ENCODE measurements at regions not wholly inside any gene's neighbourhood (a gene's known extent, or its start where the extent isn't known, plus 50 kb on each side); places are given as distances from the start of the nearest gene placed in this dataset.
"Not testable (repeated sequence)": the region's sequence is repeated elsewhere in the genome, so short reads cannot be mapped to it uniquely, and the experiment has no call there.

DNA sequence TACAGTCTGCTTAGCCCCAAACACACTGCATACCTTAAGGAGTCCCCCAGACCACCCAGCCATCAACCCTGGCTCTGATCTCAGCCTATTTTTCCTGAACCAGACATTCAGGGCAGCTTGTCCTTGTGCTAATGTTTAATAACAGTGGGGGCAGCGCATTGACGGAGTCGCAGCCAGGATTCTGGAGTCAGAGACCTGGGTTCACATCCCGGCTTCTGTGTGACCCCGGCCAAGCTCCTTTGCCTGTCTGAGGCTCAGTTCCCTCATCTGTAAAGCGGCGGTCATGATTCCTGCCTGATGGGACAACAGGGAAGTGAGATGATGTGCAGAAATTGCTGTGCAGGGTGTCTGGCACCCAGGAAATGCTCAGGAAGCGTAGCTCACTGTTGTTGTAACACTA, 63.1 kb downstream of the MATN1 start:
- ChIA-PET CTCF (no interaction called here), POLR2A (ENCODE audit: low non-redundant PET) (no interaction called here)
- TF ChIP-seq, protein P1, sequence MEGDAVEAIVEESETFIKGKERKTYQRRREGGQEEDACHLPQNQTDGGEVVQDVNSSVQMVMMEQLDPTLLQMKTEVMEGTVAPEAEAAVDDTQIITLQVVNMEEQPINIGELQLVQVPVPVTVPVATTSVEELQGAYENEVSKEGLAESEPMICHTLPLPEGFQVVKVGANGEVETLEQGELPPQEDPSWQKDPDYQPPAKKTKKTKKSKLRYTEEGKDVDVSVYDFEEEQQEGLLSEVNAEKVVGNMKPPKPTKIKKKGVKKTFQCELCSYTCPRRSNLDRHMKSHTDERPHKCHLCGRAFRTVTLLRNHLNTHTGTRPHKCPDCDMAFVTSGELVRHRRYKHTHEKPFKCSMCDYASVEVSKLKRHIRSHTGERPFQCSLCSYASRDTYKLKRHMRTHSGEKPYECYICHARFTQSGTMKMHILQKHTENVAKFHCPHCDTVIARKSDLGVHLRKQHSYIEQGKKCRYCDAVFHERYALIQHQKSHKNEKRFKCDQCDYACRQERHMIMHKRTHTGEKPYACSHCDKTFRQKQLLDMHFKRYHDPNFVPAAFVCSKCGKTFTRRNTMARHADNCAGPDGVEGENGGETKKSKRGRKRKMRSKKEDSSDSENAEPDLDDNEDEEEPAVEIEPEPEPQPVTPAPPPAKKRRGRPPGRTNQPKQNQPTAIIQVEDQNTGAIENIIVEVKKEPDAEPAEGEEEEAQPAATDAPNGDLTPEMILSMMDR (conservative IDR thresholded peaks at IDR 0.05; ENCODE audit: low read depth): no peak
- no peak for DNase-seq (ENCODE audit: low spot score)
- H3K27ac ChIP-seq: no peak overlapping the region

DNA sequence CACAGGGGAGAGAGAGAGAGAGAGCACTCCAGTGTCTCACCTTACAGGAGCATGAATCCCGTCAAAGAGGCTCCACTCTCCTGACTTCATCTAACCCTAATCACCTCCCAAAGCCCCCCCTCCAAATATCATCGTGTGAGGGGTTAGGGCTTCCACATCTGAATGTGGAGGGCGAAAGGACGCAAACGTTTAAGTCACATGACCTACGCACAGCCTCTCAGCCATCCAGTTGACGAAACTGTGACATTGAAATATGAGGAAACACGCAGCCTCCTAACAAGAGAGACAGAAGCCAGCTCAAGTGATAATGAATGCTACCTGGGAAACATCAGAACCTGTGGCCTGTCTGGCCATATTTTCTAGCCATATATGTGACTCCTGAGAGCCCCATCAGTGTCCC, 63.7 kb downstream of the MATN1 start:
- H3K27ac ChIP-seq: no peak overlapping the region
- CTCF ChIA-PET: no interaction called here
- POLR2A ChIA-PET (ENCODE audit: low non-redundant PET): no interaction called here
- TF ChIP-seq, protein P1 (conservative IDR thresholded peaks at IDR 0.05; ENCODE audit: low read depth): no peak
- DNase-seq (ENCODE audit: low spot score): no peak

DNA sequence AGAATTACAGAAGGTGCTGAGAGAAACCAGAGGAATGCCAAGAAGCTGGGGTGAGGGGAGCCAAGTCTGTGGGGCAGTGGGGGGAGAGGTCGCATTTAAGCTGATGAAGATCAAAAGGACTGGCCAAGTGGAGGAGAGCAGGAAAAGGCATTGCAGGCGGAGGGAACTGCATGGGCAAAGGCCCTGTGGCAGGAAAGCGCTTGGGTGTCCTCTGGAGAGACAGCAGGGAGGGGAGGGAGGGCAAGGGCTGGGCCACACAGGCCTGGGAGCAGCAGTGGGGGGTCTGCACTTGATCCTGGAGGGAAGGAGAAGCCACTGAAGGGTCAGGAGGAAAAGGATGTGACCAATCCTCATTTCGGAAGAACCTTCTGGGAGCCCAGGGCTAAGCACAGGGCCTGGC, 65.0 kb downstream of the MATN1 start:
- POLR2A ChIA-PET (ENCODE audit: low non-redundant PET): not testable (repeated sequence)

DNA sequence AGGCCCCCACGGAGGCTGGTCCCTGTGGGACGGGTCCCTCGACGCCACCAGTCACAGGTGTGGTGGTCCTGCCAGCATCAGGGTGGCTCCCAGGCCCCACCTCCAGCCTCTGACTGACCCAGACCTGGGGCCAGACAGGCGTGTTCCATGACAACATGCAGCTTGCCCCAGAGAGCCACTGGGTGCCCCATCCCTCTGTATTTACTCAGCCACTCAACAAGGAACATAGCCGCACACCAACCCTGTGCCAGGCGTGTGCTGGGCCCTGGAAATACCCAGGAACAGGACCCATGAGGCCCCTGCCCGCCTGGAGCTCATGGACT, 65.4 kb downstream of the MATN1 start:
- TF ChIP-seq, protein P1 (conservative IDR thresholded peaks at IDR 0.05; ENCODE audit: low read depth): no peak
- H3K27ac ChIP-seq: no peak overlapping the region
- POLR2A ChIA-PET (ENCODE audit: low non-redundant PET): no interaction called here
- CTCF ChIA-PET: no interaction called here
- no peak for DNase-seq (ENCODE audit: low spot score)

More for the DNA sequence above, 65.0 kb downstream of the MATN1 start:
- CTCF ChIA-PET; H3K27ac ChIP-seq; DNase-seq (ENCODE audit: low spot score): not testable (repeated sequence)

DNA sequence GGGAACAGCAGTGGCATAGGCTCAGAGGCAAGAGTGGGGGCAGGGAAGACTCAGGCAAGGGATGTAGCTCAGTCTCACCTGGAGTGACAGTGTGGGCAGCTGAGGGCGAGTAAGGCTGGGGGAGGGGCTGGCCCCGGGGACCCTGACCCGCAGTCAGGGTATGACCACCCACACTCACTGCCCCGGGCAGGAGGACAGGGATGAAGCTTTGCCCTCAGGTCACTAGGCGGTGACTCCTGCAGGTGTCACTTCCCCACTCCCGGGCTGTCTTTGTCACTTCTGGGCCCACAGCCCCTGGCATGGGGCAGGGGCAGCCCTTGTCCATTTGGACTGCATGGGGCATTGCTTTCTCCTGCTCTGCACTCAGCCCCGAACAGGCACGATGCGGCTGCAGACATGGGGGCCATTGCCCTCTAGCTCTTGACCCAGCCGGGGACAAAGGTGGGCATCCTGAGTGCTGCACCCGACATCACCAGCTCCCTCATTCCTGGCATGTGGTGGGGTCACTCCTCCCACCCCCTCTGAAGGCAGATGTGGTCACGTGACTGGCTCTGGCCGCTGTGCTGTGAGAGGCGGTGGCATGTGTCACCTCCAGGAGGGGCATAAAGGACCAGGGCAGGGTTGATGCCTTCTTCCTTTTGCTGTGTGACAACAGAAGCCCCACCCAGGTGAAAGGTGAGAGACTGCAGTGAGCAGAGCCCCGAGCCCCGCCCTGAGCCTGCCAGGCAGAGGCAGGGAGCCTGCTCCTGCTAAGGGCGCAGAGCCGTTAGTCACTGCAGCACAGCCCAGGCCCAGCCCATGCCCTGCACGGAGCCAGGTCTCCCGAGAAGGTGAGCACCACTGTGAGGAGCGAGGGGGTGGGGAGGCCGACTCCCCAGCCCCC, 66.0 kb downstream of the MATN1 start:
- DNase-seq (ENCODE audit: low spot score): no peak
- TF ChIP-seq, protein P1 (conservative IDR thresholded peaks at IDR 0.05; ENCODE audit: low read depth): no peak
- ChIA-PET POLR2A (ENCODE audit: low non-redundant PET) (no interaction called here), CTCF (no interaction called here)
- no peak overlapping the region for H3K27ac ChIP-seq

DNA sequence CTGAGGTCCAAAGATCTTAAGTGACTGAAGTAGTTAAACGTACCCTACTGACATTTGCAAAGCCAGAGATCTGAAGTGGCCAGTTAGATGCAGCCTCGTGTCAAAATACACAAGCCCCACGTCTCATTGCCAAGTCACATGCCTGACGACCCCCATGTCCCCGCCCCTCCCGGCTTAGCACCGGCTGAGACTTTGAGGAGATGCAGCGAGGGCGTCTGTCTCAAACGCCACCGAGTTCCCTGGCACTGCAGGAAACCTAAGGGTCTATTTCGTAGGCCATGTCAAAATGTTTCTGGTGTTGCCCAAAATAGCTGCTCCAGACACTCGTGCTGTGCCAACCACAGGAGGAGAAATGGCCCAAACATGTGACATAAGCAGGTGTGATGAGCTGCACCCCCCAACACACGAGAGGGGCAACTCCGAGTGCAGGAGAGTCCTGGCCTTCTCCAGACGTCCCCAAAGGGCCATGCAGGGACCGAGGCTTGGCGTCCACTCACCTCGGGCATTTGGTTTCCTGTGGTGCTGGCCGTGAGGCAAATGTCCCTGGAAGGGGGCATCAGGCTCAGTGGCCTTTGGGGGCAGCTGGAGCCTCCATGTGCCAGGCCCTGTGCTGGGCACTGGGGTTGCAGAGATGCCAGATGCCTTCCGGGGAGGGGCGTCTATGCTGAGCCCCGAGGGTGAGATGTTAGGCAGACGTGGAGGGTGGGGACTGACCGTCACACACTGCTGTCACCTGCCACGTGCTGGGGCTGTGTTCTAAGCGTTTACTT, 67.0 kb downstream of the MATN1 start:
- no peak overlapping the region for H3K27ac ChIP-seq
- DNase-seq (ENCODE audit: low spot score): no peak
- ChIA-PET CTCF (interaction anchor here (0.6 kb wide), 1 partner anchor 995 kb away, joined by 6 read pairs; no protein-coding TSS in a partner anchor), POLR2A (ENCODE audit: low non-redundant PET) (interaction anchor here (0.5 kb wide), 1 partner anchor 1107 kb away, joined by 3 read pairs; no protein-coding TSS in a partner anchor)
- TF ChIP-seq, protein P1 (conservative IDR thresholded peaks at IDR 0.05; ENCODE audit: low read depth): no peak

DNA sequence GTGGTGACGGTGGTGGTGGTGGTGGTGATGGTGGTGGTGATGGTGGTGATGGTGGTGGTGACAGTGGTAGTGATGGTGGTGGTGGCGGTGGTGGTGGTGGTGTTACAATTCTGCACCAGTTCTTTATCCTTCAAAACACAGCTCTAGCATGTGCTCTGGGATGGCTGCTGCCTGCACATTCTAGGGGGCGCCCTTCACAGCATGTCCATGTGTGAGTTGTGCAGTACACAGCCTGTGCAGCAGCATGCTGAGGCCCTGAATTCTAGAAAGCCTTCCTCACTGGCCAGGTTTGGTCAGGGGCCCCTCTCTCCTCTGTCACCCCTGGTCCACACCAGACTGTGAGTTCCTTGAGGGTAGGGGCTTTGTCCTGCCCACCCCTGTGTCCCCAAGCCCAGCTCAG, 67.7 kb downstream of the MATN1 start:
- DNase-seq (ENCODE audit: low spot score): no peak
- TF ChIP-seq, protein P1 (conservative IDR thresholded peaks at IDR 0.05; ENCODE audit: low read depth): no peak
- CTCF ChIA-PET: interaction anchor here (0.6 kb wide), 1 partner anchor 995 kb away, joined by 6 read pairs; no protein-coding TSS in a partner anchor
- no peak overlapping the region for H3K27ac ChIP-seq
- POLR2A ChIA-PET (ENCODE audit: low non-redundant PET): interaction anchor here (0.5 kb wide), 1 partner anchor 1107 kb away, joined by 3 read pairs; no protein-coding TSS in a partner anchor

Data from RWPE1 (cell line).